Glutamatergic neuron (in vitro differentiated cells): ENCODE measurements at regions not wholly inside any gene's neighbourhood (a gene's known extent, or its start where the extent isn't known, plus 50 kb on each side); places are given as distances from the start of the nearest gene placed in this dataset.

Source experiments
- DNase-seq: peaks from one replicate; pipeline ENCODE4 v3.0.0; 2022
- H3K27ac Mint-ChIP-seq: one replicate; pipeline ENCODE4 v1.8.0; 2020; ENCODE audit warnings: mild to moderate bottlenecking, mixed read lengths, inconsistent platforms; ENCODE audit not compliant: unreplicated experiment
- H3K27me3 Mint-ChIP-seq: one replicate; pipeline ENCODE4 v1.8.0; 2020; ENCODE audit warnings: mild to moderate bottlenecking, moderate library complexity, mixed read lengths, inconsistent platforms; ENCODE audit not compliant: unreplicated experiment
- H3K36me3 Mint-ChIP-seq: one replicate; pipeline ENCODE4 v1.8.0; 2020; ENCODE audit warnings: mild to moderate bottlenecking, mixed read lengths, inconsistent platforms; ENCODE audit not compliant: unreplicated experiment
- H3K4me1 Mint-ChIP-seq: one replicate; pipeline ENCODE4 v1.8.0; 2020; ENCODE audit warnings: mild to moderate bottlenecking, low read depth, mixed read lengths, inconsistent platforms; ENCODE audit not compliant: unreplicated experiment
- H3K4me3 Mint-ChIP-seq: one replicate; pipeline ENCODE4 v1.8.0; 2020; ENCODE audit warnings: mild to moderate bottlenecking, mixed read lengths, inconsistent platforms; ENCODE audit not compliant: unreplicated experiment
- H3K9me3 Mint-ChIP-seq: one replicate; pipeline ENCODE4 v1.8.0; 2020; ENCODE audit warnings: mild to moderate bottlenecking, moderate library complexity, mixed read lengths, inconsistent platforms; ENCODE audit not compliant: unreplicated experiment
- TF ChIP-seq, protein P1 (sequence below): fragments of 200-600 bp; sonication (generic); IDR thresholded peaks from one replicate; pipeline ENCODE4 v1.5.0; 2021; ENCODE audit not compliant: partially characterized antibody, unreplicated experiment

DNA sequence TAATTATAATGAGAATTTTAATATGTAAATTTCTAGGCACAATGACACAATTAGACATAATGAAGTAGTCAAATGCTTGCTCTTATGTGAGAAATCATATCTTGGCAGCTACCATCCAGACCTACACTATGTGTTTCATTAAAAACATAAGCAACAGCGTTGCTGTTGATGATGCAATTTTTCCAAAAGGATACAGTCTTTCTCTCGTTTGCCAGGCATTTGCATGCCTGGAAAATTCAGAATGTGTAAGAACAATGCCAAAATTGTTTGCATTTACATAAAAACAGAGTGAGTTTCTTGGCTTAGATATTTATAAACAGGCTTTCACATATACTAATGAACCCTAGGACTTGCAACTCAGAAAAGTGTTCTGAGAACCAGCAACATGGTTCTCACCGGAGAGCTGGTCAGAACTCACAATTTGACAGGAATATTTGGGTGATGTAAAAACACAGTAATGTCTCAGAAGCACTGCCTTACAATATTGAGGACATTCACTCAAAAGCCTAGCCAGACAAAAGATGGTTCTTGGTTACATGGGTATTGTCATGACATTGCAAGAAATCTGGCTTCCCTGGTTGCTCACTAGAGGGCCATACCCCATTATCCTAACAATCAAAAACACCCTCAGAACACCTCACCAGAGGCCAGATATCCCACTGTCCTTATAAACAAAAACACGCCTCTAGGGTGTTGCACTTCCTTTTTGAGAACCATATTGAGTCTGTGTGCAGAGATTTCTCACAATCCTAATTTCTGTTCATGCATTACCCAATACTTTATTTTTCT lies 1029.0 kb upstream of the AGA start:
- H3K27ac Mint-ChIP-seq = no peak overlapping the region

DNA sequence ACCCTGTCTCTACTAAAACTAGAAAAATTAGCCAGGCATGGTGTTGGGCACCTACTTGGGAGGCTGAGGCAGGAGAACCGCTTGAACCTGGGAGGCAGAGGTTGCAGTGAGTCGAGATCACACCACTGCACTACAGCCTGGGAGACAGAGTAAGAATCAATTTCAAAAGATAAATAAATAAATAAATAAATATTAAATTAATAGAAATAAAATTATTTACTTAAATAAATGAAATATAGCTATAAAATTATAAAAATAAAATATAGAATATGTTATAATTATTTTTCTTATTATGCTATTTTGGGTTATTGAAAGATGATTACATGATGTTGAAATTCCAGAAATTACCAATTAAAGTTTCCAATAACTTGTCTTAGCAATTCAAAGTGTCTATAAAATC lies 1029.8 kb upstream of the AGA start:
- TF ChIP-seq, protein P1, sequence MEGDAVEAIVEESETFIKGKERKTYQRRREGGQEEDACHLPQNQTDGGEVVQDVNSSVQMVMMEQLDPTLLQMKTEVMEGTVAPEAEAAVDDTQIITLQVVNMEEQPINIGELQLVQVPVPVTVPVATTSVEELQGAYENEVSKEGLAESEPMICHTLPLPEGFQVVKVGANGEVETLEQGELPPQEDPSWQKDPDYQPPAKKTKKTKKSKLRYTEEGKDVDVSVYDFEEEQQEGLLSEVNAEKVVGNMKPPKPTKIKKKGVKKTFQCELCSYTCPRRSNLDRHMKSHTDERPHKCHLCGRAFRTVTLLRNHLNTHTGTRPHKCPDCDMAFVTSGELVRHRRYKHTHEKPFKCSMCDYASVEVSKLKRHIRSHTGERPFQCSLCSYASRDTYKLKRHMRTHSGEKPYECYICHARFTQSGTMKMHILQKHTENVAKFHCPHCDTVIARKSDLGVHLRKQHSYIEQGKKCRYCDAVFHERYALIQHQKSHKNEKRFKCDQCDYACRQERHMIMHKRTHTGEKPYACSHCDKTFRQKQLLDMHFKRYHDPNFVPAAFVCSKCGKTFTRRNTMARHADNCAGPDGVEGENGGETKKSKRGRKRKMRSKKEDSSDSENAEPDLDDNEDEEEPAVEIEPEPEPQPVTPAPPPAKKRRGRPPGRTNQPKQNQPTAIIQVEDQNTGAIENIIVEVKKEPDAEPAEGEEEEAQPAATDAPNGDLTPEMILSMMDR = no peak
- H3K27me3 Mint-ChIP-seq = no peaks in the 10 kb centered on the region
- no peaks in the 10 kb centered on the region for H3K36me3 Mint-ChIP-seq
- H3K4me3 Mint-ChIP-seq = no peak overlapping the region
- H3K4me1 Mint-ChIP-seq = no peaks in the 10 kb centered on the region
- H3K27ac Mint-ChIP-seq = no peak overlapping the region
- no peaks in the 10 kb centered on the region for H3K9me3 Mint-ChIP-seq
- no peak for DNase-seq

More for the DNA sequence above, 1029.0 kb upstream of the AGA start:
- no peaks in the 10 kb centered on the region for H3K36me3 Mint-ChIP-seq
- H3K4me3 Mint-ChIP-seq = no peak overlapping the region
- TF ChIP-seq, protein P1 = no peak
- no peak for DNase-seq
- H3K27me3 Mint-ChIP-seq = no peaks in the 10 kb centered on the region
- no peaks in the 10 kb centered on the region for H3K9me3 Mint-ChIP-seq
- no peaks in the 10 kb centered on the region for H3K4me1 Mint-ChIP-seq

DNA sequence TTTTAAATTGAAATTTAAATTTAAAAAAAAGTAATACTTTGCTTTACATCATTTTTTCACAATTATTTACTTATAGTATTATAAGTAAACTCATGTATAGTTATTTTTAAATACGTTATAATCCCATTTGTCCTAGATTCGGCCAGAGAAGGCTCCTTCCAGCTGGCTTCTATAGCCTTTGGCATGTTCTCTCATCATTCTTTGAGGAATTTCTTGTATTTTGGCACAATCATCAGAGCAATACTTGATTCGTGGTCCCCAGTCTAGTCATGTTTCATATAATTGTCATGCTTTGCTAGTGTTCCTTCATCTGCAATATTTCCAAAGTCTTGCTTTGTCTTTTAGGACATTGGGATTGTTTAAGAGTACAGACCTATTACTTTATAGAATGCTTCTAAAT lies 1037.9 kb upstream of the AGA start:
- no peaks in the 10 kb centered on the region for H3K9me3 Mint-ChIP-seq
- H3K4me3 Mint-ChIP-seq = no peak overlapping the region
- no peaks in the 10 kb centered on the region for H3K27me3 Mint-ChIP-seq
- H3K27ac Mint-ChIP-seq = no peak overlapping the region
- H3K36me3 Mint-ChIP-seq = no peaks in the 10 kb centered on the region
- TF ChIP-seq, protein P1 = no peak
- no peak for DNase-seq
- H3K4me1 Mint-ChIP-seq = no peaks in the 10 kb centered on the region

DNA sequence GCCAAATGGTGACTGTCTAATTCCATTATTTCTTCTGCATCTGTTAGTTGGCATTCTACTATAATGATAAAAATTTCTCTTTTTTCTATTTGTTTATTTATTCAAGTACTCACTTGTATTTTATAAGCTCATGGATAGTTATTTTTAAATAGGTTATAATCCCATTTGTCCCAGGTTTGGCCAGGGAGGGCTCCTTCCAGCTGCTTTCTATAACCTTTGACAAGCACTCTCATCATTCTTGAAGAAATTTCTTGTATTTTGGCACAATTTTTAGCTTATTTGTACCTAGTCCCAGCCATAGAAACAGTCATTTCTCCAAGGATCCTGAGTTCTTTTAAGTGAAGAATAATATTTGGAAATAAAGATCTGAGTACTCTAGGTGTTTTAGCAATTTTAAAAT lies 1038.6 kb upstream of the AGA start:
- no peaks in the 10 kb centered on the region for H3K36me3 Mint-ChIP-seq
- no peaks in the 10 kb centered on the region for H3K9me3 Mint-ChIP-seq
- no peak overlapping the region for H3K4me3 Mint-ChIP-seq
- H3K27ac Mint-ChIP-seq = no peak overlapping the region
- DNase-seq = no peak
- TF ChIP-seq, protein P1 = no peak
- no peaks in the 10 kb centered on the region for H3K27me3 Mint-ChIP-seq
- no peaks in the 10 kb centered on the region for H3K4me1 Mint-ChIP-seq

DNA sequence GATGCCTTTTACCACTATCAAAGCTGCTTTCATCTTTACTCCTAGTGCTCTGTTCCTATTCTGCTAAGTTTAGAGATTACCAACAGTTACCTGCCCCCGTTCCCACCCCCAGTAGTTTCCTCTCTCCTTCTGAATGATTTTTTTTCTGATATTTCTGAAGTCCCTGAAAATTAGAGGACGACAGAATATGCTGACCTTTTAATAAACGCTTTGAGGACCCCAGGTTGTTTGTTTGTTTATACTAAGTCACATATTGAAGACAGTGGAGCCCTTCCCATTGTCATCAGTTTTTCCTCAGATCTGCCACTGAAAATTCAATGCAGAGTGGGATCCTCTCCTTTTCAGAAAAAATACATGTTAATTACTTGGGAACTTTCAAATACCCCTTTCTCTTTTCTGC lies 1039.3 kb upstream of the AGA start:
- no peaks in the 10 kb centered on the region for H3K36me3 Mint-ChIP-seq
- H3K27ac Mint-ChIP-seq = no peak overlapping the region
- no peak overlapping the region for H3K4me3 Mint-ChIP-seq
- TF ChIP-seq, protein P1 = no peak
- no peaks in the 10 kb centered on the region for H3K9me3 Mint-ChIP-seq
- no peaks in the 10 kb centered on the region for H3K27me3 Mint-ChIP-seq
- DNase-seq = no peak
- H3K4me1 Mint-ChIP-seq = no peaks in the 10 kb centered on the region
